ENCODE measurements at regions not wholly inside any gene's neighbourhood (a gene's known extent, or its start where the extent isn't known, plus 50 kb on each side); places are given as distances from the start of the nearest gene placed in this dataset.

GRCh38 chr11:101278286-101278685 lies 148.7 kb upstream of the PGR start:
- no peak for TF ChIP-seq YY1 (IDR thresholded peaks at IDR 0.05; ENCODE audit: low read depth)
- TF ChIP-seq REST (IDR thresholded peaks at IDR 0.05; ENCODE audit: low read depth) = no peak
- no peak for TF ChIP-seq MAX (IDR thresholded peaks at IDR 0.05)
- no peak for TF ChIP-seq RAD21 (IDR thresholded peaks at IDR 0.05; ENCODE audit: low read depth)
- no peak for TF ChIP-seq ZBTB7A (IDR thresholded peaks at IDR 0.05; ENCODE audit: low read depth)
- TF ChIP-seq TAF1 (IDR thresholded peaks at IDR 0.05; ENCODE audit: low read depth) = no peak
- TF ChIP-seq FOXM1 (IDR thresholded peaks at IDR 0.05; ENCODE audit: borderline replicate concordance, low read depth) = no peak
- TF ChIP-seq CEBPB (IDR thresholded peaks at IDR 0.05) = no peak
